HAP-1 (cell line): ENCODE measurements at regions not wholly inside any gene's neighbourhood (a gene's known extent, or its start where the extent isn't known, plus 50 kb on each side); places are given as distances from the start of the nearest gene placed in this dataset.
A peak's percentile ranks its signal among the peaks of the same experiment; 100 is the strongest.

Experiments used
- DNase-seq, 2 experiments: peaks; one replicate each; pipeline ENCODE4 v3.0.0-alpha.2; 2016 to 2020; ENCODE audit warnings: low spot score in 2 of 2
- H3K27me3 ChIP-seq: fragments of 250-450 bp; sonication (Bioruptor Pico); 2 replicates; pipeline ENCODE4 v1.5.1; 2020; ENCODE audit warnings: low read depth, mild to moderate bottlenecking, moderate library complexity
- H3K36me3 ChIP-seq: fragments of 250-450 bp; sonication (Bioruptor Pico); replicated peaks from 2 replicates; pipeline ENCODE4 v1.5.1; 2020; ENCODE audit warnings: mild to moderate bottlenecking
- H3K4me1 ChIP-seq: fragments of 250-450 bp; sonication (Bioruptor Pico); 2 replicates; pipeline ENCODE4 v1.5.1; 2020; ENCODE audit warnings: mild to moderate bottlenecking
- H3K4me3 ChIP-seq: fragments of 250-450 bp; sonication (Bioruptor Pico); 2 replicates; pipeline ENCODE4 v1.5.1; 2020; ENCODE audit warnings: mild to moderate bottlenecking, moderate library complexity
- H3K9me3 ChIP-seq: fragments of 250-450 bp; sonication (Bioruptor Pico); 2 replicates; pipeline ENCODE4 v1.5.1; 2020; ENCODE audit warnings: mild to moderate bottlenecking, moderate library complexity
- in situ Hi-C: fragments of 300-500 bp; cut with MboI; formaldehyde crosslinking; loops from 3 replicates; pipeline ENCODE4 v1.14.3; 2020; ENCODE audit warnings: low sequenced_read_pairs, inconsistent platforms, mixed read lengths

- DNase-seq: no peak
- H3K27me3 ChIP-seq: 0 out of 2 replicates have a peak, but pooled peaks cover 2% of the 10 kb centered on the region
- no peaks in the 10 kb centered on the region for H3K9me3 ChIP-seq
- no peaks in the 10 kb centered on the region for H3K4me1 ChIP-seq
- H3K36me3 ChIP-seq: no peaks in the 10 kb centered on the region
- in situ Hi-C loops: loop anchor here (25.0 kb wide), 1 partner anchor 407 kb away; no protein-coding TSS in a partner anchor
- H3K4me3 ChIP-seq: no peak overlapping the region
Observed at GRCh38 chr6:159118924-159119323, 50.3 kb upstream of the FNDC1 start.

GRCh38 chr6:159117563-159117962 lies 51.6 kb upstream of the FNDC1 start:
- no peak for DNase-seq
- no peaks in the 10 kb centered on the region for H3K27me3 ChIP-seq
- no peaks in the 10 kb centered on the region for H3K4me1 ChIP-seq
- no peak overlapping the region for H3K4me3 ChIP-seq
- in situ Hi-C loops: loop anchor here (25.0 kb wide), 1 partner anchor 405 kb away; no protein-coding TSS in a partner anchor
- H3K36me3 ChIP-seq: no peaks in the 10 kb centered on the region
- H3K9me3 ChIP-seq: no peaks in the 10 kb centered on the region

GRCh38 chr6:159117046-159117445 lies 52.2 kb upstream of the FNDC1 start:
- no peak for DNase-seq
- Histone ChIP-seq H3K4me3 (no peak overlapping the region), H3K36me3 (no peaks in the 10 kb centered on the region), H3K4me1 (no peaks in the 10 kb centered on the region), H3K9me3 (no peaks in the 10 kb centered on the region), H3K27me3 (no peaks in the 10 kb centered on the region)
- in situ Hi-C loops: loop anchor here (25.0 kb wide), 1 partner anchor 405 kb away; no protein-coding TSS in a partner anchor

DNA sequence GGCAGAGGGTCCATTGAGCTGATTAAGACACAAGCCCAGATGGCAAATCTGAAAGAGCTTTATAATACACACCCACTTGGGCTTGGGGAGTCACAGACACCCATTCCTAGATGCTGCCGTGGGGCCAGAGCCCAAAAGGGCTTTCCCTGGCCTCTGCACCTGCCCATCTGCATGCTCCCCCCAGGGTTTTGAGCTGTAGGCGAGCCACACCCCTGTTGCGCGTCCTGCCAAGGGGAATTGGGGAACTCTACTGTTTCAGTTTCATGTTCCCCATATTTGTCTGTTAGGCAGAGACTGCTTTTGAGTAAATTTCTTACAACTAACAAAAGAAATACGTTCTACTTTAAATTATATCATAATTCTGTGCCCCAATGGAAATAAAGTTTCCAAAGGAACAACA lies 52.9 kb upstream of the FNDC1 start:
- Histone ChIP-seq H3K4me1 (no peaks in the 10 kb centered on the region), H3K9me3 (no peaks in the 10 kb centered on the region), H3K4me3 (no peak overlapping the region), H3K36me3 (no peaks in the 10 kb centered on the region), H3K27me3 (no peaks in the 10 kb centered on the region)
- in situ Hi-C loops: loop anchor here (25.0 kb wide), 1 partner anchor 404 kb away; no protein-coding TSS in a partner anchor
- DNase-seq: no peak

- Histone ChIP-seq H3K27me3 (no peaks in the 10 kb centered on the region), H3K9me3 (no peaks in the 10 kb centered on the region), H3K36me3 (no peaks in the 10 kb centered on the region), H3K4me1 (no peaks in the 10 kb centered on the region), H3K4me3 (no peak overlapping the region)
- no peak for DNase-seq
- in situ Hi-C loops: loop anchor here (25.0 kb wide), 1 partner anchor 402 kb away; no protein-coding TSS in a partner anchor
Observed at GRCh38 chr6:159114569-159114968, 54.6 kb upstream of the FNDC1 start.

DNA sequence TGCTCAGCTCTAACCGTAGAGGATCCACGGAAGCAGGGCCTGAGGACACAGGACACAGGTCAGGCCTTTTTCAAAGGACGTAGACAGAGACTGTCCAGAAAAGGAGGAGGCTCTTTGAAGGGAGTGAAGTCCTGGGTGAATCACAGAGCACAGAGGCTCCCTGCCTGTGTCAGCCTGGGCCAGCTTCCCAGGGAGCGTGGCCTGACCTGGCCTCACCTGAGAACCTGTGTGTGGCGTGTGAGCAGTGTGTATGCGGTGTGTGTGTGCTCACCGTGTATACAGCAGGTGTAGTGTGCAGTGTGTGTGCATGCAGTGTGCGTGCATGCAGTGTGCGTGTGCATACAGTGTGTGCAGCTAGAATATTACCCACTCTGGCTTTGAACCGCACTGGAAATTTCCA lies 56.0 kb upstream of the FNDC1 start:
- no peaks in the 10 kb centered on the region for H3K4me1 ChIP-seq
- H3K36me3 ChIP-seq: no peaks in the 10 kb centered on the region
- H3K27me3 ChIP-seq: no peaks in the 10 kb centered on the region
- in situ Hi-C loops: loop anchor here (25.0 kb wide), 1 partner anchor 401 kb away; no protein-coding TSS in a partner anchor
- DNase-seq: no peak
- no peak overlapping the region for H3K4me3 ChIP-seq
- no peaks in the 10 kb centered on the region for H3K9me3 ChIP-seq

DNA sequence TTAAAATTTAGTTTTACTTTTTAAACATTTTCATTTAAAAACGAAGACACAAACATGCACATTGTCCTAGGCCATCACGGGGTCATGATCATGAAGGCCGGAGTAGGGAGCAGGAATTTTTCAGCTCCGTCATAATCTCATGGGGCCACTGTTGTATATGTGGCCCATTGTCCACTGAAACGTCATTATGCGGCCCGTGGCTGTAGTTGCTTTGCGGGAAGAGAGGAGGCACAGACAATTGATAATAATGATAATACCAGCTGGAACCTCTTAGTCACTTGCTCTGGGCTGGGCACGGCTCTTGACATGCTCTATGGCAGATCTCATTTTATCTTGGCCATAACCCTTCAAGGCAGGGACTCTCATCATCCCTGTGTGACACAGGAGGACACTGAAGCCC lies 56.5 kb upstream of the FNDC1 start:
- Histone ChIP-seq H3K27me3 (no peaks in the 10 kb centered on the region), H3K4me1 (no peaks in the 10 kb centered on the region), H3K9me3 (no peaks in the 10 kb centered on the region), H3K36me3 (no peaks in the 10 kb centered on the region), H3K4me3 (no peak overlapping the region)
- no peak for DNase-seq
- in situ Hi-C loops: loop anchor here (25.0 kb wide), 1 partner anchor 400 kb away; no protein-coding TSS in a partner anchor

GRCh38 chr6:159110748-159111147 lies 58.5 kb upstream of the FNDC1 start:
- no peaks in the 10 kb centered on the region for H3K36me3 ChIP-seq
- DNase-seq: no peak
- H3K4me3 ChIP-seq: no peak overlapping the region
- in situ Hi-C loops: loop anchor here (25.0 kb wide), 1 partner anchor 398 kb away; no protein-coding TSS in a partner anchor
- no peaks in the 10 kb centered on the region for H3K27me3 ChIP-seq
- no peaks in the 10 kb centered on the region for H3K9me3 ChIP-seq
- H3K4me1 ChIP-seq: 0 out of 2 replicates have a peak, but pooled peaks cover 4% of the 10 kb centered on the region

- Histone ChIP-seq H3K27me3 (no peaks in the 10 kb centered on the region), H3K4me1 (0 out of 2 replicates have a peak, but pooled peaks cover 4% of the 10 kb centered on the region), H3K4me3 (no peak overlapping the region), H3K9me3 (no peaks in the 10 kb centered on the region), H3K36me3 (no peaks in the 10 kb centered on the region)
- peak; percentile 12 to 65 for DNase-seq
- in situ Hi-C loops: loop anchor here (25.0 kb wide), 1 partner anchor 398 kb away; no protein-coding TSS in a partner anchor
Observed at GRCh38 chr6:159110013-159110412, 59.2 kb upstream of the FNDC1 start.

GRCh38 chr6:159109391-159109790 lies 59.8 kb upstream of the FNDC1 start:
- H3K9me3 ChIP-seq: no peaks in the 10 kb centered on the region
- H3K36me3 ChIP-seq: no peaks in the 10 kb centered on the region
- in situ Hi-C loops: loop anchor here (25.0 kb wide), 1 partner anchor 397 kb away; no protein-coding TSS in a partner anchor
- H3K4me1 ChIP-seq: 0 out of 2 replicates have a peak, but pooled peaks cover 4% of the 10 kb centered on the region
- DNase-seq: no peak
- no peak overlapping the region for H3K4me3 ChIP-seq
- H3K27me3 ChIP-seq: no peaks in the 10 kb centered on the region

GRCh38 chr6:159108426-159108985 lies 60.7 kb upstream of the FNDC1 start:
- no peaks in the 10 kb centered on the region for H3K27me3 ChIP-seq
- no peaks in the 10 kb centered on the region for H3K9me3 ChIP-seq
- no peak for DNase-seq
- 0 out of 2 replicates have a peak, but pooled peaks cover 4% of the 10 kb centered on the region for H3K4me1 ChIP-seq
- H3K36me3 ChIP-seq: no peaks in the 10 kb centered on the region
- in situ Hi-C loops: loop anchor here (25.0 kb wide), 1 partner anchor 396 kb away; no protein-coding TSS in a partner anchor
- no peak overlapping the region for H3K4me3 ChIP-seq

- no peaks in the 10 kb centered on the region for H3K27me3 ChIP-seq
- H3K36me3 ChIP-seq: no peaks in the 10 kb centered on the region
- no peak overlapping the region for H3K4me3 ChIP-seq
- no peak for DNase-seq
- no peaks in the 10 kb centered on the region for H3K9me3 ChIP-seq
- in situ Hi-C loops: loop anchor here (25.0 kb wide), 1 partner anchor 395 kb away; no protein-coding TSS in a partner anchor
- 0 out of 2 replicates have a peak, but pooled peaks cover 4% of the 10 kb centered on the region for H3K4me1 ChIP-seq
Observed at GRCh38 chr6:159107451-159108260, 61.5 kb upstream of the FNDC1 start.

GRCh38 chr6:159106627-159107241 lies 61.9 kb upstream of the TAGAP start:
- Histone ChIP-seq H3K27me3 (no peaks in the 10 kb centered on the region), H3K4me3 (no peak overlapping the region), H3K4me1 (0 out of 2 replicates have a peak, but pooled peaks cover 4% of the 10 kb centered on the region), H3K36me3 (no peaks in the 10 kb centered on the region), H3K9me3 (no peaks in the 10 kb centered on the region)
- in situ Hi-C loops: loop anchor here (25.0 kb wide), 1 partner anchor 394 kb away; no protein-coding TSS in a partner anchor
- DNase-seq: peak; percentile 11 to 68
